ENCODE measurements at regions not wholly inside any gene's neighbourhood (a gene's known extent, or its start where the extent isn't known, plus 50 kb on each side); places are given as distances from the start of the nearest gene placed in this dataset.

DNA sequence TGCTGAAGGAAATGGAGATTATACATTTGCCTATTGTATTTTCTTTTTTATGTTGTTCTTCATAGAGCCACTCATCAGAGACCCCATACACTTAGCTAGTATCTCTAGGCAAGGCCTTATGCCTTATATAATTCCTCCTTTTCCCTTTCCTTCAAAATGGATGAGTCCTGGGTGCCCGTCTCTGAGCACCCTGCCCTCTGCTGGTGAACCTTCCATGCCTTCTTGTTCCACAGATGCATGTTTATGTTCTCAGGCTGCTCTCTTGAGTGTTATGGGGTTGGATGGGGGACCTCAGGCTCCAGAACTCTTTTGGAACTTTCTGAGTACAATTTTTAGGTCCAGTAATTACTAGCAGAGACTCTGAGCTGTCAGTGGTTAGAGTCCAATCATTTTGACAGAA is 368.6 kb upstream of the SPRED2 start (continued):
- TF ChIP-seq, protein P1, sequence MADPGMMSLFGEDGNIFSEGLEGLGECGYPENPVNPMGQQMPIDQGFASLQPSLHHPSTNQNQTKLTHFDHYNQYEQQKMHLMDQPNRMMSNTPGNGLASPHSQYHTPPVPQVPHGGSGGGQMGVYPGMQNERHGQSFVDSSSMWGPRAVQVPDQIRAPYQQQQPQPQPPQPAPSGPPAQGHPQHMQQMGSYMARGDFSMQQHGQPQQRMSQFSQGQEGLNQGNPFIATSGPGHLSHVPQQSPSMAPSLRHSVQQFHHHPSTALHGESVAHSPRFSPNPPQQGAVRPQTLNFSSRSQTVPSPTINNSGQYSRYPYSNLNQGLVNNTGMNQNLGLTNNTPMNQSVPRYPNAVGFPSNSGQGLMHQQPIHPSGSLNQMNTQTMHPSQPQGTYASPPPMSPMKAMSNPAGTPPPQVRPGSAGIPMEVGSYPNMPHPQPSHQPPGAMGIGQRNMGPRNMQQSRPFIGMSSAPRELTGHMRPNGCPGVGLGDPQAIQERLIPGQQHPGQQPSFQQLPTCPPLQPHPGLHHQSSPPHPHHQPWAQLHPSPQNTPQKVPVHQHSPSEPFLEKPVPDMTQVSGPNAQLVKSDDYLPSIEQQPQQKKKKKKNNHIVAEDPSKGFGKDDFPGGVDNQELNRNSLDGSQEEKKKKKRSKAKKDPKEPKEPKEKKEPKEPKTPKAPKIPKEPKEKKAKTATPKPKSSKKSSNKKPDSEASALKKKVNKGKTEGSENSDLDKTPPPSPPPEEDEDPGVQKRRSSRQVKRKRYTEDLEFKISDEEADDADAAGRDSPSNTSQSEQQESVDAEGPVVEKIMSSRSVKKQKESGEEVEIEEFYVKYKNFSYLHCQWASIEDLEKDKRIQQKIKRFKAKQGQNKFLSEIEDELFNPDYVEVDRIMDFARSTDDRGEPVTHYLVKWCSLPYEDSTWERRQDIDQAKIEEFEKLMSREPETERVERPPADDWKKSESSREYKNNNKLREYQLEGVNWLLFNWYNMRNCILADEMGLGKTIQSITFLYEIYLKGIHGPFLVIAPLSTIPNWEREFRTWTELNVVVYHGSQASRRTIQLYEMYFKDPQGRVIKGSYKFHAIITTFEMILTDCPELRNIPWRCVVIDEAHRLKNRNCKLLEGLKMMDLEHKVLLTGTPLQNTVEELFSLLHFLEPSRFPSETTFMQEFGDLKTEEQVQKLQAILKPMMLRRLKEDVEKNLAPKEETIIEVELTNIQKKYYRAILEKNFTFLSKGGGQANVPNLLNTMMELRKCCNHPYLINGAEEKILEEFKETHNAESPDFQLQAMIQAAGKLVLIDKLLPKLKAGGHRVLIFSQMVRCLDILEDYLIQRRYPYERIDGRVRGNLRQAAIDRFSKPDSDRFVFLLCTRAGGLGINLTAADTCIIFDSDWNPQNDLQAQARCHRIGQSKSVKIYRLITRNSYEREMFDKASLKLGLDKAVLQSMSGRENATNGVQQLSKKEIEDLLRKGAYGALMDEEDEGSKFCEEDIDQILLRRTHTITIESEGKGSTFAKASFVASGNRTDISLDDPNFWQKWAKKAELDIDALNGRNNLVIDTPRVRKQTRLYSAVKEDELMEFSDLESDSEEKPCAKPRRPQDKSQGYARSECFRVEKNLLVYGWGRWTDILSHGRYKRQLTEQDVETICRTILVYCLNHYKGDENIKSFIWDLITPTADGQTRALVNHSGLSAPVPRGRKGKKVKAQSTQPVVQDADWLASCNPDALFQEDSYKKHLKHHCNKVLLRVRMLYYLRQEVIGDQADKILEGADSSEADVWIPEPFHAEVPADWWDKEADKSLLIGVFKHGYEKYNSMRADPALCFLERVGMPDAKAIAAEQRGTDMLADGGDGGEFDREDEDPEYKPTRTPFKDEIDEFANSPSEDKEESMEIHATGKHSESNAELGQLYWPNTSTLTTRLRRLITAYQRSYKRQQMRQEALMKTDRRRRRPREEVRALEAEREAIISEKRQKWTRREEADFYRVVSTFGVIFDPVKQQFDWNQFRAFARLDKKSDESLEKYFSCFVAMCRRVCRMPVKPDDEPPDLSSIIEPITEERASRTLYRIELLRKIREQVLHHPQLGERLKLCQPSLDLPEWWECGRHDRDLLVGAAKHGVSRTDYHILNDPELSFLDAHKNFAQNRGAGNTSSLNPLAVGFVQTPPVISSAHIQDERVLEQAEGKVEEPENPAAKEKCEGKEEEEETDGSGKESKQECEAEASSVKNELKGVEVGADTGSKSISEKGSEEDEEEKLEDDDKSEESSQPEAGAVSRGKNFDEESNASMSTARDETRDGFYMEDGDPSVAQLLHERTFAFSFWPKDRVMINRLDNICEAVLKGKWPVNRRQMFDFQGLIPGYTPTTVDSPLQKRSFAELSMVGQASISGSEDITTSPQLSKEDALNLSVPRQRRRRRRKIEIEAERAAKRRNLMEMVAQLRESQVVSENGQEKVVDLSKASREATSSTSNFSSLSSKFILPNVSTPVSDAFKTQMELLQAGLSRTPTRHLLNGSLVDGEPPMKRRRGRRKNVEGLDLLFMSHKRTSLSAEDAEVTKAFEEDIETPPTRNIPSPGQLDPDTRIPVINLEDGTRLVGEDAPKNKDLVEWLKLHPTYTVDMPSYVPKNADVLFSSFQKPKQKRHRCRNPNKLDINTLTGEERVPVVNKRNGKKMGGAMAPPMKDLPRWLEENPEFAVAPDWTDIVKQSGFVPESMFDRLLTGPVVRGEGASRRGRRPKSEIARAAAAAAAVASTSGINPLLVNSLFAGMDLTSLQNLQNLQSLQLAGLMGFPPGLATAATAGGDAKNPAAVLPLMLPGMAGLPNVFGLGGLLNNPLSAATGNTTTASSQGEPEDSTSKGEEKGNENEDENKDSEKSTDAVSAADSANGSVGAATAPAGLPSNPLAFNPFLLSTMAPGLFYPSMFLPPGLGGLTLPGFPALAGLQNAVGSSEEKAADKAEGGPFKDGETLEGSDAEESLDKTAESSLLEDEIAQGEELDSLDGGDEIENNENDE (IDR thresholded peaks at IDR 0.05; ENCODE audit: insufficient replicate concordance, low read length): no peak
- TF ChIP-seq, protein P2, sequence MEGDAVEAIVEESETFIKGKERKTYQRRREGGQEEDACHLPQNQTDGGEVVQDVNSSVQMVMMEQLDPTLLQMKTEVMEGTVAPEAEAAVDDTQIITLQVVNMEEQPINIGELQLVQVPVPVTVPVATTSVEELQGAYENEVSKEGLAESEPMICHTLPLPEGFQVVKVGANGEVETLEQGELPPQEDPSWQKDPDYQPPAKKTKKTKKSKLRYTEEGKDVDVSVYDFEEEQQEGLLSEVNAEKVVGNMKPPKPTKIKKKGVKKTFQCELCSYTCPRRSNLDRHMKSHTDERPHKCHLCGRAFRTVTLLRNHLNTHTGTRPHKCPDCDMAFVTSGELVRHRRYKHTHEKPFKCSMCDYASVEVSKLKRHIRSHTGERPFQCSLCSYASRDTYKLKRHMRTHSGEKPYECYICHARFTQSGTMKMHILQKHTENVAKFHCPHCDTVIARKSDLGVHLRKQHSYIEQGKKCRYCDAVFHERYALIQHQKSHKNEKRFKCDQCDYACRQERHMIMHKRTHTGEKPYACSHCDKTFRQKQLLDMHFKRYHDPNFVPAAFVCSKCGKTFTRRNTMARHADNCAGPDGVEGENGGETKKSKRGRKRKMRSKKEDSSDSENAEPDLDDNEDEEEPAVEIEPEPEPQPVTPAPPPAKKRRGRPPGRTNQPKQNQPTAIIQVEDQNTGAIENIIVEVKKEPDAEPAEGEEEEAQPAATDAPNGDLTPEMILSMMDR (IDR thresholded peaks at IDR 0.05; ENCODE audit: control extremely low read depth in 1 of 3, insufficient read depth in 1 of 3, low read depth in 1 of 3, low read length in 3 of 3): peak; percentile 57 to 67 (median 66)
